ENCODE measurements at regions not wholly inside any gene's neighbourhood (a gene's known extent, or its start where the extent isn't known, plus 50 kb on each side); places are given as distances from the start of the nearest gene placed in this dataset.

DNA sequence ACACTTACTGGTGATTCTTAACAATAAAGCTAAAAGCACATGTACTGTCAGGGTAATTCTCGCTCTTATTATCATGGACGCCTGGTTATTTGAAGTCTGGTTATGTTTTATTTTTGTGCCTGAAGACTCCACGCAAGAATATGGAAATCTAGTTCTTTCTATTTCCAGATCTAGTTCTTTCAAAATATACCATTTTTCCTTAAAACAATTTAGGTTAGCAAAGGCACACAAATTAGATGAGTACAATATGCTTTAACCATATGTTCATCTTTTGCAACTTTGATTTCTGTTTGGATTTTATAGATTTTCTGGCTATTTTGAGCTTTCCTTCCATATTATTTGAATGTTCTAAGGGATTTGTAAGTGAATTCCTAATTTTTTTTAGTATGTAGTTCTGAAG is 1783.1 kb downstream of the PCDH7 start:
- TF ChIP-seq, protein P1, sequence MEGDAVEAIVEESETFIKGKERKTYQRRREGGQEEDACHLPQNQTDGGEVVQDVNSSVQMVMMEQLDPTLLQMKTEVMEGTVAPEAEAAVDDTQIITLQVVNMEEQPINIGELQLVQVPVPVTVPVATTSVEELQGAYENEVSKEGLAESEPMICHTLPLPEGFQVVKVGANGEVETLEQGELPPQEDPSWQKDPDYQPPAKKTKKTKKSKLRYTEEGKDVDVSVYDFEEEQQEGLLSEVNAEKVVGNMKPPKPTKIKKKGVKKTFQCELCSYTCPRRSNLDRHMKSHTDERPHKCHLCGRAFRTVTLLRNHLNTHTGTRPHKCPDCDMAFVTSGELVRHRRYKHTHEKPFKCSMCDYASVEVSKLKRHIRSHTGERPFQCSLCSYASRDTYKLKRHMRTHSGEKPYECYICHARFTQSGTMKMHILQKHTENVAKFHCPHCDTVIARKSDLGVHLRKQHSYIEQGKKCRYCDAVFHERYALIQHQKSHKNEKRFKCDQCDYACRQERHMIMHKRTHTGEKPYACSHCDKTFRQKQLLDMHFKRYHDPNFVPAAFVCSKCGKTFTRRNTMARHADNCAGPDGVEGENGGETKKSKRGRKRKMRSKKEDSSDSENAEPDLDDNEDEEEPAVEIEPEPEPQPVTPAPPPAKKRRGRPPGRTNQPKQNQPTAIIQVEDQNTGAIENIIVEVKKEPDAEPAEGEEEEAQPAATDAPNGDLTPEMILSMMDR (IDR thresholded peaks at IDR 0.05; ENCODE audit: low read depth, low read length, missing control alignments) = no peak
- no peak overlapping the region for H3K4me3 ChIP-seq (replicated peaks; ENCODE audit: low read depth, low read length)
- no peak for DNase-seq (ENCODE audit: extremely low read depth, low read depth)

GRCh38 chr4:32506067-32506466 is 1785.9 kb downstream of the PCDH7 start:
- TF ChIP-seq, protein P1 (IDR thresholded peaks at IDR 0.05; ENCODE audit: low read depth, low read length, missing control alignments) = no peak
- no peak overlapping the region for H3K4me3 ChIP-seq (replicated peaks; ENCODE audit: low read depth, low read length)
- no peak for DNase-seq (ENCODE audit: extremely low read depth, low read depth)

DNA sequence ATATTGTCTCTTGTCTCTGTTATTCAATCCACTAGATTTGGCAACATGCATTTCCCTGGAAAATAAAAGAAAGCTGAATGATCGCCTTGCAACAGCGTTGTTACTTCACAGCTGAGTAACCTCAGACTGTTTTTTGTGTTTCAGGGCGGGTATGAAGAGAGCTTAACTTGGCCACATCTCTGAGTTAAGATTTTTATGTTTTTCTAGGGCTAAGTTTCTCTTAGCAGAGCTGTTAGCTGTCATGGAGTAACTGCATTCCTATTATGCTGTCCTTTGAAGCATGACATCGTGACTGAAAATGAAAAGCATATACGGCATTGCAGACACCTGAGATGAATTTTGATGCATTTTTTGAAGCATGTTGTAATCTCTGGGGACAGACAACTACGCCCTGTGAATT is 1798.9 kb downstream of the PCDH7 start:
- H3K4me3 ChIP-seq (replicated peaks; ENCODE audit: low read depth, low read length) = no peak overlapping the region
- DNase-seq (ENCODE audit: extremely low read depth, low read depth) = no peak
- TF ChIP-seq, protein P1 (IDR thresholded peaks at IDR 0.05; ENCODE audit: low read depth, low read length, missing control alignments) = no peak

DNA sequence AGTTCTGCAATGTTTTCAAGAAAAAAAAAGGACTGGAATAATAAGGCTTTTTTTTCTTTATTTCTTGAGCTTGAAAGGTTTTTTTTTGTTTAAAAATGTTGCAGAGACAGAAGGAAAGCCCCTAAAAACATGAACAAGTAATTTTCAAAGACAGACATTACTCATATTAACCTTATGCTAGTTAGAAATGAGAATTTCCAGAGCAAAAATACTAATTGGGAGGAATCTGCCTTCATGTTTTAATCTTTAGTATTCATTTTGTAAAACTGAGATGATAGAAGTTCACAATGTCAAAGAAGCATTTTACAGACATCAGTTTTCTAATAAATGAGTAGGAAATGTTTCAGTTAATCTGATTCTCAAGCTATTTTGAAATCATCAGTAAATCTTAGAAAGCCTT is 1805.3 kb downstream of the PCDH7 start:
- no peak for DNase-seq (ENCODE audit: extremely low read depth, low read depth)
- TF ChIP-seq, protein P1 (IDR thresholded peaks at IDR 0.05; ENCODE audit: low read depth, low read length, missing control alignments) = no peak
- no peak overlapping the region for H3K4me3 ChIP-seq (replicated peaks; ENCODE audit: low read depth, low read length)

GRCh38 chr4:32544846-32545245 is 1824.7 kb downstream of the PCDH7 start:
- no peak overlapping the region for H3K4me3 ChIP-seq (replicated peaks; ENCODE audit: low read depth, low read length)
- DNase-seq (ENCODE audit: extremely low read depth, low read depth) = no peak
- TF ChIP-seq, protein P1 (IDR thresholded peaks at IDR 0.05; ENCODE audit: low read depth, low read length, missing control alignments) = no peak

- no peak for DNase-seq (ENCODE audit: extremely low read depth, low read depth)
Observed at GRCh38 chr4:32551943-32552342, 1831.8 kb downstream of the PCDH7 start.

DNA sequence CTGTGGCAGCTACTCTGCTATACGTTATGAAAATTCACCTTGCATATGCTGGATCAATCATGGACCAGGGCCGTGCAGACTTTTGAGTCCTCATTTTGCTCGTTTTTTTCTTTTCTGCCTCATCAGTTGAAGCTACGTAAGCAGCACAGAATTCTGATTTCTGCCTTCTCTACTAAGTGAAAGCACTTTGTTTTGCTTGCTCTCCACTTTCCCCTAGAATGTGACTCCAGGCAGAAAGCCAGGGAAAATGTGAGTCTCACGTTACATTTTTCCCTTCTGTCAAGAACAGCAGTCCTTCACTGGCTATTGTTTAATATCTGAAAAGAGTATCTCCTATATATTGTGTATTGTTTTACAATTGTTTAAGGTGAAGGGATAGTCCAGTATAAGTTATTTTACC is 1840.1 kb downstream of the PCDH7 start:
- no peak for DNase-seq (ENCODE audit: extremely low read depth, low read depth)

More at GRCh38 chr4:32551943-32552342, 1831.8 kb downstream of the PCDH7 start:
- no peak overlapping the region for H3K4me3 ChIP-seq (replicated peaks; ENCODE audit: low read depth, low read length)
- TF ChIP-seq, protein P1 (IDR thresholded peaks at IDR 0.05; ENCODE audit: low read depth, low read length, missing control alignments) = no peak

More for the DNA sequence above, 1840.1 kb downstream of the PCDH7 start:
- TF ChIP-seq, protein P1 (IDR thresholded peaks at IDR 0.05; ENCODE audit: low read depth, low read length, missing control alignments) = no peak
- no peak overlapping the region for H3K4me3 ChIP-seq (replicated peaks; ENCODE audit: low read depth, low read length)

All from HFF-Myc (cell line).